Thyroid gland (tissue), 4 donors: ENCODE measurements at regions not wholly inside any gene's neighbourhood (a gene's known extent, or its start where the extent isn't known, plus 50 kb on each side); places are given as distances from the start of the nearest gene placed in this dataset.

Source experiments
- DNase-seq, 2 donors: peaks; one replicate each; pipeline ENCODE4 v3.0.0-alpha.2; 2019
- H3K27ac ChIP-seq, 3 donors: fragments of 200-600 bp; sonication (generic); 1 replicate in 2 of 3; 2 replicates in 1 of 3; pipeline ENCODE4 v1.5.1; 2016 to 2019; ENCODE audit warnings: mild to moderate bottlenecking in 1 of 3, moderate library complexity in 1 of 3
- H3K27me3 ChIP-seq: fragments of 200-600 bp; sonication (generic); one replicate; pipeline ENCODE4 v1.5.1; 2019
- H3K36me3 ChIP-seq, 2 donors: fragments of 200-600 bp; sonication (generic); one replicate each; pipeline ENCODE4 v1.5.1; 2016 to 2019
- H3K4me1 ChIP-seq, 2 donors: fragments of 200-600 bp; sonication (generic); one replicate each; pipeline ENCODE4 v1.5.1; 2017 to 2019
- H3K4me3 ChIP-seq, 3 donors: fragments of 200-600 bp; sonication (generic); replicated peaks in 1 of 3; 1 replicate in 2 of 3; 2 replicates in 1 of 3; pipeline ENCODE4 v1.5.1; 2016; ENCODE audit warnings: mild to moderate bottlenecking in 1 of 3
- H3K9me3 ChIP-seq: fragments of 200-600 bp; sonication (generic); one replicate; pipeline ENCODE4 v1.5.1; 2017
- CTCF ChIP-seq, 6 experiments: fragments of 200-600 bp in 3 of 6; fragments of 450-650 bp in 3 of 6; sonication (generic) in 3 of 6; IDR thresholded peaks; one replicate each; pipeline ENCODE4 v1.5.1; 2016 to 2019; ENCODE audit warnings: antibody characterized with exemption in 6 of 6, mild to moderate bottlenecking in 2 of 6, inconsistent platforms in 1 of 6, moderate library complexity in 1 of 6
- POLR2A ChIP-seq, 2 donors: fragments of 450-650 bp; IDR thresholded peaks; one replicate each; pipeline ENCODE4 v1.6.1; 2017; ENCODE audit warnings: antibody characterized with exemption in 2 of 2, mild to moderate bottlenecking in 2 of 2, moderate library complexity in 1 of 2
- WGBS, 2 donors: methylation state at CpG; one replicate each; pipeline ENCODE4 v1.1.5; 2017; 5-methylcytosine and 5-hydroxymethylcytosine counted together
- intact Hi-C: fragments of 100-400 bp; cut with DNase I; formaldehyde crosslinking; loops from one replicate; pipeline ENCODE4 v1.15.1; 2023

GRCh38 chr16:74199066-74199841, 97.4 kb upstream of the PSMD7 start:
- no peaks in the 10 kb centered on the region for H3K4me1 ChIP-seq
- no peaks in the 10 kb centered on the region for H3K27me3 ChIP-seq
- no peak for DNase-seq
- H3K4me3 ChIP-seq: no peak overlapping the region
- H3K36me3 ChIP-seq: no peaks in the 10 kb centered on the region
- intact Hi-C loops: no loop called here
- WGBS, 2 donors: 89 to 91% methylated on average over 4 of the region's 4 CpGs
- TF ChIP-seq POLR2A (IDR thresholded peaks at IDR 0.05) (no peak), CTCF (IDR thresholded peaks at IDR 0.05) (no peak)
- no peaks in the 10 kb centered on the region for H3K9me3 ChIP-seq
- no peak overlapping the region for H3K27ac ChIP-seq

- H3K9me3 ChIP-seq: no peaks in the 10 kb centered on the region
- no peaks in the 10 kb centered on the region for H3K36me3 ChIP-seq
- no peak overlapping the region for H3K4me3 ChIP-seq
- no peaks in the 10 kb centered on the region for H3K27me3 ChIP-seq
- intact Hi-C loops: no loop called here
- H3K27ac ChIP-seq: no peak overlapping the region
- TF ChIP-seq CTCF (IDR thresholded peaks at IDR 0.05) (no peak), POLR2A (IDR thresholded peaks at IDR 0.05) (no peak)
- no peaks in the 10 kb centered on the region for H3K4me1 ChIP-seq
- WGBS, 2 donors: 77 to 82% methylated on average over 2 of the region's 2 CpGs
- no peak for DNase-seq
These were observed 104.3 kb upstream of the PSMD7 start for GRCh38 chr16:74192281-74192797.

GRCh38 chr16:74190292-74190691, 106.3 kb upstream of the PSMD7 start:
- Histone ChIP-seq H3K4me1 (no peaks in the 10 kb centered on the region), H3K27me3 (no peaks in the 10 kb centered on the region), H3K27ac (no peak overlapping the region), H3K9me3 (no peaks in the 10 kb centered on the region), H3K4me3 (no peak overlapping the region), H3K36me3 (no peaks in the 10 kb centered on the region)
- TF ChIP-seq POLR2A (IDR thresholded peaks at IDR 0.05) (no peak), CTCF (IDR thresholded peaks at IDR 0.05) (no peak)
- no peak for DNase-seq
- intact Hi-C loops: no loop called here

GRCh38 chr16:74188856-74189255, 107.8 kb upstream of the PSMD7 start:
- H3K27ac ChIP-seq: no peak overlapping the region
- H3K27me3 ChIP-seq: no peaks in the 10 kb centered on the region
- intact Hi-C loops: no loop called here
- no peak overlapping the region for H3K4me3 ChIP-seq
- no peaks in the 10 kb centered on the region for H3K9me3 ChIP-seq
- no peaks in the 10 kb centered on the region for H3K4me1 ChIP-seq
- DNase-seq: no peak
- H3K36me3 ChIP-seq: no peaks in the 10 kb centered on the region
- no peak for TF ChIP-seq POLR2A (IDR thresholded peaks at IDR 0.05)
- WGBS, 2 donors: 87% methylated on average over 4 of the region's 4 CpGs

GRCh38 chr16:74186561-74186971, 110.0 kb upstream of the PSMD7 start:
- H3K27me3 ChIP-seq: no peaks in the 10 kb centered on the region
- H3K36me3 ChIP-seq: no peaks in the 10 kb centered on the region
- no peaks in the 10 kb centered on the region for H3K9me3 ChIP-seq
- no peak overlapping the region for H3K27ac ChIP-seq
- intact Hi-C loops: no loop called here
- no peak for DNase-seq
- TF ChIP-seq CTCF (IDR thresholded peaks at IDR 0.05): no peak
- TF ChIP-seq POLR2A (IDR thresholded peaks at IDR 0.05): no peak
- no peak overlapping the region for H3K4me3 ChIP-seq
- H3K4me1 ChIP-seq: no peaks in the 10 kb centered on the region
- WGBS, 2 donors: 56 to 63% methylated on average over 3 of the region's 3 CpGs
